ENCODE measurements at regions not wholly inside any gene's neighbourhood (a gene's known extent, or its start where the extent isn't known, plus 50 kb on each side); places are given as distances from the start of the nearest gene placed in this dataset.
"Not testable (repeated sequence)": the region's sequence is repeated elsewhere in the genome, so short reads cannot be mapped to it uniquely, and the experiment has no call there.

- no peak for DNase-seq (ENCODE audit: low read depth, low spot score)
Measured at GRCh38 chr6:137623293-137623692, 129.1 kb upstream of the OLIG3 start.

GRCh38 chr6:137625100-137625661 is 131.0 kb upstream of the OLIG3 start:
- no peak for DNase-seq (ENCODE audit: low read depth, low spot score)

- no peak for DNase-seq (ENCODE audit: low read depth, low spot score)
Measured at GRCh38 chr6:137625808-137626207, 131.6 kb upstream of the OLIG3 start.

GRCh38 chr6:137630666-137631065 is 136.5 kb upstream of the OLIG3 start:
- DNase-seq (ENCODE audit: low read depth, low spot score), result no peak

GRCh38 chr6:137631323-137631722 is 137.1 kb upstream of the OLIG3 start:
- DNase-seq (ENCODE audit: low read depth, low spot score), result no peak

GRCh38 chr6:137634177-137634576 is 140.0 kb upstream of the OLIG3 start:
- DNase-seq (ENCODE audit: low read depth, low spot score), result not testable (repeated sequence)

GRCh38 chr6:137637121-137637520 is 142.9 kb upstream of the OLIG3 start:
- no peak for DNase-seq (ENCODE audit: low read depth, low spot score)

GRCh38 chr6:137638926-137639706 is 144.9 kb upstream of the OLIG3 start:
- DNase-seq (ENCODE audit: low read depth, low spot score), result no peak

- no peak for DNase-seq (ENCODE audit: low read depth, low spot score)
Measured at GRCh38 chr6:137640086-137640485, 145.9 kb upstream of the OLIG3 start.

- peak; percentile 22 for DNase-seq (ENCODE audit: low read depth, low spot score)
Measured at GRCh38 chr6:137641474-137642077, 147.4 kb upstream of the OLIG3 start.

GRCh38 chr6:137643210-137643609 is 149.0 kb upstream of the OLIG3 start:
- not testable (repeated sequence) for DNase-seq (ENCODE audit: low read depth, low spot score)

- not testable (repeated sequence) for DNase-seq (ENCODE audit: low read depth, low spot score)
Measured at GRCh38 chr6:137643644-137644043, 149.4 kb upstream of the OLIG3 start.

GRCh38 chr6:137645850-137646249 is 151.7 kb upstream of the OLIG3 start:
- no peak for DNase-seq (ENCODE audit: low read depth, low spot score)

- DNase-seq (ENCODE audit: low read depth, low spot score), result no peak
Measured at GRCh38 chr6:137646484-137646883, 152.3 kb upstream of the OLIG3 start.

- DNase-seq (ENCODE audit: low read depth, low spot score), result no peak
Measured at GRCh38 chr6:137647762-137648447, 153.7 kb upstream of the OLIG3 start.

GRCh38 chr6:137650720-137651119 is 156.5 kb upstream of the OLIG3 start:
- no peak for DNase-seq (ENCODE audit: low read depth, low spot score)

- no peak for DNase-seq (ENCODE audit: low read depth, low spot score)
Measured at GRCh38 chr6:137651178-137651577, 157.0 kb upstream of the OLIG3 start.

- DNase-seq (ENCODE audit: low read depth, low spot score), result no peak
Measured at GRCh38 chr6:137651591-137652335, 157.6 kb upstream of the OLIG3 start.

- no peak for DNase-seq (ENCODE audit: low read depth, low spot score)
Measured at GRCh38 chr6:137652961-137653705, 158.9 kb upstream of the OLIG3 start.

GRCh38 chr6:137653706-137654059 is 159.5 kb upstream of the OLIG3 start:
- no peak for DNase-seq (ENCODE audit: low read depth, low spot score)
